Stimulated activated CD4-positive, alpha-beta T cell treated with anti-CD3 and anti-CD28 coated beads, Interleukin-4, amount 100 ng/mL, for 1 hour (primary cell): ENCODE measurements at regions not wholly inside any gene's neighbourhood (a gene's known extent, or its start where the extent isn't known, plus 50 kb on each side); places are given as distances from the start of the nearest gene placed in this dataset.

Source experiments
- DNase-seq: peaks from one replicate; pipeline ENCODE4 v3.0.0-alpha.2; 2020

GRCh38 chr5:54765165-54766028 lies 220.0 kb downstream of the ESM1 start:
- no peak for DNase-seq

DNA sequence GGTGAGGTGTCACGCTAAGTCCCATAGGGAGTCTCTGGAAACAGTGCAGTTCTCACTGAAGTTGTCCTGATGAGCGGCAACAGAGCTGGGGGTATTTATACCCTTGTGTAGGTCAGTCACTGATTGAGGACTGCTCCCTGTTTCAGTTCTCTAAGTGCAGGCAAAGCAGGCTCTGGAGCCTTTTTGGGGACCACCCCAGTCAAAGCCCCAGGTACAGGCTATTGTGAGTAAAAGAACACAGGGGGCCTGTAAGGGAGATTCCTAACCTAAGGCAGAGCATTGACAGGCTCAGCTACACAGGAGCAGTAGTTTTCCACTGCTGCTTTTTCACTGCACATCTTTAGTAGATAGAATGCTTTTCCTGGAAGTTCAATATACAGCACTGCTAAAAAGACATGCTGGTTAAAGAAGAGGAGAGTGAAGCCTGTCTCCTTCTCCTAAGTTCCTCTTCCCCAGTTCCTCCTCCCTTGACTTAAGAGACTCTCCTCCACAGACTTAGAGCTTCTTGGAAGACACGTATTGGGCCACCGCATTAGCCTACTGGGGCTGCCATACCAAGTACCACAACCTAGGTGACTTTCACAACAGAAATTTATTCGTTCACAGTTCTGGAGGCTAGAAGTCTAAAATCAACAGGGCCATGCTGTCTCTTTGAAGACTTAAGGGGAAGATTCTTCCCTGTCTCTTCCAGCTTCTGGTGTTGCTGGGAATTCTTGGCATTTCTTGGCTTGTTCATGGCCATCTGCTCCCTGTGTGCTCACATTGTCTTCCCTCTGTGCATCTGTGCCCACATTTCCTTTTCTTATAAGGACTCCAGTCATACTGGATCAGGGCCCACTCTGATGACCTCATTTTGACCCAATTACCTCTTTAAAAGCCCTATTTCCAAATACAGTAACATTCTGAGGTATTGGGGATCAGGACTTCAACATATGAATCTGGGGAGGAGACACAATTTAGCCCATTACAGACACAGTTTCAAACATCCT lies 221.0 kb downstream of the ESM1 start:
- no peak for DNase-seq

DNA sequence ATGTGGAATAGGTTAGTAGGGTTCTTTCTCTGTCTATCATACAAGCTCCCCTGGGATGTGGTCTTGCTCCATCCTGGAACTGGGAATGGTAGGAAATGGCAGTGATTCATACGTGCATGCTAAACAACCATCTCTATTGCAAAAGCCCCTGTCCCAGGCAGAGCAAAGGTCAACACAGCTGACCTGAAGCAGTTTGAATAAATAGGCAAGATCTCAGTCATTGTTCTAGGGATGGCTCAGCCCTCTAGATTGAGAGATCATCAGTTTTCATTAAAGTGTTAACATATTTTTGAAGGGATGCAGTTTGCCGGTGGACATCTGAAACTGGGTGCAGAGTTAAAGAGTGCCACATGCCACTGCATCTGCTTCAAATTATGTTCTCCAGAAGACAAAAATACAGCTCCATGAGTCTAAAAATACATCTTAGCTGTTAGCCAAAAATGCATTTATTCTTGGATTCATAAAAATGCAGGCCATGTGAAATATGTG lies 224.1 kb downstream of the ESM1 start:
- DNase-seq = no peak

- no peak for DNase-seq
Measured at GRCh38 chr5:54760182-54760935, 225.0 kb downstream of the ESM1 start.

GRCh38 chr5:54758038-54758437 lies 227.4 kb downstream of the ESM1 start:
- DNase-seq = no peak

- DNase-seq = no peak
Measured at GRCh38 chr5:54757541-54757940, 227.9 kb downstream of the ESM1 start.

GRCh38 chr5:54756796-54757402 lies 228.5 kb downstream of the ESM1 start:
- DNase-seq = no peak

DNA sequence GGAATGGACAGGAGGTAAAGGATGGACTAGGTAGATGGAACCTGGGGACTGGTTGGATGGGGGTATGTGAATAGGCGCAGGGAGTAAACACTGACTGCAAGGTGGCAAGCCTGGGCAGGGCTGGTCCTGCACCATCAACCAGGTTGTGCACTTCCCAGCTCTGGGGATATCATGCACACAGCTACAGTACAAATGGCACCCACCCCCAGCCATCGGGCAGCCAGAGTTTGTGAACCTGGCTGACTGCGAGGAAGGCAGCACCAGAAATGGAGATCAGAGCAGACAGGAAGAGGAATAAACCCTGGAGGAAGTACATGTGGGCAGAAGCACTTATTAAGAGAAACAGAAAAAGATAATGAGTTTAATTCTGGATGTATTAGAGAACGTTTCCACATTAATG lies 229.1 kb downstream of the ESM1 start:
- DNase-seq = no peak

- no peak for DNase-seq
Measured at GRCh38 chr5:54754878-54755277, 230.5 kb downstream of the ESM1 start.

DNA sequence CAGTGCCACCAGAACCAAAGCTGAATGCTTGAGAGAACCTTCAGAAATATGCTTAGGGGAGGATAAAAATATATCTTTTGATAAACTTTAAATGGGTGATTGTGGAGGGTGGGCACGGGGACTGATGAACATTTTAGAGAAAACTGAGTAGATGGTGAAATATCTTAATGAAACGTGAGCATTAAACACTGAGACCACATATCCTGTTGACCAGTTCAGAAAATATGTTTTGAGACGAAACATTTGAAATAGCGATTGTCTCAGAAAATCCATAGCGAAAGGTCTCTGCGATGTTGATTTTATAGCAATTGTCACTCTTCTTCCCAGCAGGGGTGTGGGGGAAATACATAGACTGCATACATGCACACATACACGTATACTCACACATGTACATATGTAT lies 231.0 kb downstream of the ESM1 start:
- no peak for DNase-seq

GRCh38 chr5:54753753-54754152 lies 231.6 kb downstream of the ESM1 start:
- DNase-seq = no peak

GRCh38 chr5:54753034-54753433 lies 232.4 kb downstream of the ESM1 start:
- DNase-seq = no peak

GRCh38 chr5:54748527-54748926 lies 231.0 kb downstream of the SNX18 start:
- no peak for DNase-seq

- DNase-seq = no peak
Measured at GRCh38 chr5:54746777-54747398, 229.3 kb downstream of the SNX18 start.

DNA sequence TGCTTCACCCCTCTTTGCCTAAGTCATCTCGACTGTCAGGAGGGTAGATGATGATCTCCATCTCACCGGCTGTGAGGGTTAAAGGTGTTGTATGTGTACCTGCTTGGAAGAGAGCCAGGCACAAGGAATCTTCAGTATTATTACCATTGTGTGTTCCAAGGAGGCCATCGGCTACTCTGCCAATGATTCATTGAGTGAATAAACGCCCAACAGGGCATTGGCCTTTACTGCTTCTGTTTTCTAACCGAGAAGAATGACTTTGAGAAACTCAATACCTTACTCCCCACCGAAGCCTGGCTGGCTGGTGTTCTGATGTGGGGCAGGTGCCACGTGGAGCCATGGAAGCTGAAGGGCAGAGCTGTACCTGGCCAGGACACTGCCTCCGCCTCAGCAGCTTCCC lies 228.8 kb downstream of the SNX18 start:
- no peak for DNase-seq

GRCh38 chr5:54745599-54745998 lies 228.0 kb downstream of the SNX18 start:
- DNase-seq = no peak

GRCh38 chr5:54743997-54744788 lies 226.6 kb downstream of the SNX18 start:
- peak; percentile 23 for DNase-seq

DNA sequence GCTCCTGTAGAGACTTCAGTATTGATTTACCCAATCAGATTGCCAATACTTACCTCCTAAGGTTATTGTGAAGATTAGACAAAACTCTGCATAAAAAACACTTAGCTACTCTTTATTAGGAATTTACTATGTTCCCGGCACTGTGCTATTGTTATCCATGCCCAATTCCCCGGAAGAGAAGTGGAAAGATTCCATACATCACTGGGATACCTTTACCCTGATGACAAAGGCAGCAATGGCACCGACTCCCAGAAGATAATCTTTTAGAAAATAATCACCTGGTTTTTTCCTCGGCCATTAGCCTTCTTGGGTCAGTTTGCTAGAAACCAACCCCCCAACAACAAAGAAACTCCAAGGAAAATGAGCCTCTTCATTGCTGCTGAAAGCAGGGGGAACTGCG lies 226.0 kb downstream of the SNX18 start:
- no peak for DNase-seq

DNA sequence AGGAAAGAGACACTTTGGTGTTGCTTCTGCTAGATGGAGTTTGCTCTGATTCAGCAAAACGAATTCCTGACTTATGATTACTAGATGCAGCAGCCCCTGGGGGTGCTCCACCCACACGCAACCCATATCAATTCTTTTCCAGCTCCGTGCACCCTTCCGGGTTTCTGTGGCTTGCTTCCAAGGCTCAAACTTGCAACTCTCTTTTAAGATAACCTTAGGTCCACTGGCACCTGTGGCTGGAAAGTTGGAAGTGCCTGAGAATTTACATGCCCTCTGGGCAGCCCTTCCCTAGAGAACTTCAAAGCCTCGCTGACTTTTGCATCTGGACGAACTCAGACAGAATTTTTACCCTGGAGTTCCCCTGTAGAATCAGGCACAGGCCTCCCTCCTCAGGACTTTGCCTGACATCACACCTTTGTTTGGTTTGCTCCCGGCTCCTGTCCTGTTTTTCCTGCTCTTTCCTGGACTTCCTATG lies 224.9 kb downstream of the SNX18 start:
- no peak for DNase-seq

DNA sequence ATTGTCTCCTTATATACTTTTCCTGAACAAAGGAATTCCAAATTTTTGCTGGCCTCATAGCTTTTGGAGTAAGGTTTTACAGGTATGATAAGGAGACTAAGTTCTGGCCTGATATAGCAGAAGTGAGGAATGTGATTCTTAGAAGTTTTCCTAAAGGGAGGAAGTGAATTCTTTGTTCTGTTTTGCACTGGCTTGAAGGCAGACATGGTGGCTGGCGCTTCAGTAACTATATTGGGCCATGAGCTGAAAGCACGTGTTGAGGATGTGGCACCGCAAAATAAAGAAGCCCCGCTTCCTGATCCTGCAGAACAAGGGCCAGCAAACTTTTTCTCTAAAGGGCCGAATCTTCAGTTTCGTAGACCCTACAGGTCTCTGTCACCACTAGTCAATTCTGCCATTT lies 224.2 kb downstream of the SNX18 start:
- no peak for DNase-seq

DNA sequence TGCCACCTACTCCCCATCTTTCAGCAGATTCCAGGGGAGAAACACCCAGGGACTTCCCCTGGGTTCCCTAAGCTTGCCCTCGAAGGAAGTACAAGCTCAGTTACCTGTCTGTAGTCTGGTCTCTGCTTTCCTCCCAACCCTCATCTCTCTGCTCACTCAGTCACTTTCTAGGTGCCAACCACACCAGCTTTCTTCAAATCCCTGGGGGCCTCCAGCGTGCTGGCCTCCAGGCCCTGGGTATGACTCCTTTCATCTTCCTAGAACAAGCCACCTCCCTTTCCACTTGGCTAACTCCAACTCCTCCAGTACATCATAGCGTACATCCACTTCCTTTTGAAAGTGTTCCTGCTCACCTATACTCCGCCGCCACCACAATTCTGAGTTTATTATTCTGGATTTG lies 222.6 kb downstream of the SNX18 start:
- no peak for DNase-seq
